Fibroblast of pulmonary artery (primary cell): ENCODE measurements at regions not wholly inside any gene's neighbourhood (a gene's known extent, or its start where the extent isn't known, plus 50 kb on each side); places are given as distances from the start of the nearest gene placed in this dataset.

Experiments used
- DNase-seq: peaks from one replicate; pipeline ENCODE4 v3.0.0-alpha.2; 2010; ENCODE audit warnings: low read depth
- H3K4me3 ChIP-seq: replicated peaks from 2 replicates; pipeline ENCODE4 v1.5.1; 2011; ENCODE audit warnings: low read depth, mild to moderate bottlenecking, control low read depth, low read length, moderate library complexity
- TF ChIP-seq, protein P1 (sequence below): IDR thresholded peaks from 2 replicates; pipeline ENCODE4 v1.5.1; 2011; ENCODE audit warnings: mild to moderate bottlenecking, control low read depth, low read length, inconsistent platforms; ENCODE audit errors: missing control alignments

DNA sequence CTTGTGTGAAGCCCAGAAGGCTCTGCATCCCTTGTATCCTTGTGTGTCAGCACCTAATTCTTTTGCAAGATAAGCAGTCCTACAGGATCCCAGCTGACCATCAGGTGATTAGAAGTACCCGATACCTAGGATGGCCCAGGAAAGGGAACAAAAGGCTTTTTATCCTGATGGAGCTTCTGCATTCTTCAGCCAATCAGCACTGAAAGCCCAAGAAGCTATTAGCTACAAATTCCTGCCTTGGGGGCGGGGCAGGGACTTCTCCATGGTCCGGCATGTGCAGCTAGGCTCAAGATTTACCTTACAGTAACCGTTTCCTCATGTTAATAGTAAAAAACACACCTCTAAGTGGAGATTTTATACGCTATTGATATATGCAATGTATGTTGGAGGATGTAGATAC, 264.6 kb upstream of the THUMPD2 start:
- no peak overlapping the region for H3K4me3 ChIP-seq
- TF ChIP-seq, protein P1, sequence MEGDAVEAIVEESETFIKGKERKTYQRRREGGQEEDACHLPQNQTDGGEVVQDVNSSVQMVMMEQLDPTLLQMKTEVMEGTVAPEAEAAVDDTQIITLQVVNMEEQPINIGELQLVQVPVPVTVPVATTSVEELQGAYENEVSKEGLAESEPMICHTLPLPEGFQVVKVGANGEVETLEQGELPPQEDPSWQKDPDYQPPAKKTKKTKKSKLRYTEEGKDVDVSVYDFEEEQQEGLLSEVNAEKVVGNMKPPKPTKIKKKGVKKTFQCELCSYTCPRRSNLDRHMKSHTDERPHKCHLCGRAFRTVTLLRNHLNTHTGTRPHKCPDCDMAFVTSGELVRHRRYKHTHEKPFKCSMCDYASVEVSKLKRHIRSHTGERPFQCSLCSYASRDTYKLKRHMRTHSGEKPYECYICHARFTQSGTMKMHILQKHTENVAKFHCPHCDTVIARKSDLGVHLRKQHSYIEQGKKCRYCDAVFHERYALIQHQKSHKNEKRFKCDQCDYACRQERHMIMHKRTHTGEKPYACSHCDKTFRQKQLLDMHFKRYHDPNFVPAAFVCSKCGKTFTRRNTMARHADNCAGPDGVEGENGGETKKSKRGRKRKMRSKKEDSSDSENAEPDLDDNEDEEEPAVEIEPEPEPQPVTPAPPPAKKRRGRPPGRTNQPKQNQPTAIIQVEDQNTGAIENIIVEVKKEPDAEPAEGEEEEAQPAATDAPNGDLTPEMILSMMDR, result no peak
- no peak for DNase-seq

- no peak overlapping the region for H3K4me3 ChIP-seq
- peak; percentile 8 for DNase-seq
- TF ChIP-seq, protein P1, result no peak
These were observed 264.1 kb upstream of the THUMPD2 start for GRCh38 chr2:40043191-40043590.

- no peak overlapping the region for H3K4me3 ChIP-seq
- DNase-seq, result peak; percentile 83
- TF ChIP-seq, protein P1, result no peak
These were observed 262.6 kb upstream of the THUMPD2 start for GRCh38 chr2:40041422-40042382.

DNA sequence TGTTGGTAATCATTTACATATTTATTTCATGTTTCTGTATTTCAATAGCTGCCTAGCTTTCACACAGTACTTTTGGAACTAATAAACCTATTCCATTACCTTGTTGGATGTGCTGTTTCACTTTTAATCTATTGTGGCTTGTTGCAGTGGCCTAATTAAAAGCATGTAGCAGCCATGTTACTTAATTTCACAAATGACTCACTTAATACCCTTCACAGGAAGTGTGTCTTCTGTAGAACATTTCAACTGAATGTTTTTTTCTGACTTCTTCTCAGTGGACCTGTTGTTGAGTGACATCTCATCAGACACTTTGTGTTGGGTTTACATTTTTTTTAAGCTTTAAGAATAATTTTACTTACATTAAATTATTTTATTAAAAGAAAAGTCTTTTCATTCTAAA, 260.5 kb upstream of the THUMPD2 start:
- no peak for DNase-seq
- TF ChIP-seq, protein P1, result no peak
- no peak overlapping the region for H3K4me3 ChIP-seq

DNA sequence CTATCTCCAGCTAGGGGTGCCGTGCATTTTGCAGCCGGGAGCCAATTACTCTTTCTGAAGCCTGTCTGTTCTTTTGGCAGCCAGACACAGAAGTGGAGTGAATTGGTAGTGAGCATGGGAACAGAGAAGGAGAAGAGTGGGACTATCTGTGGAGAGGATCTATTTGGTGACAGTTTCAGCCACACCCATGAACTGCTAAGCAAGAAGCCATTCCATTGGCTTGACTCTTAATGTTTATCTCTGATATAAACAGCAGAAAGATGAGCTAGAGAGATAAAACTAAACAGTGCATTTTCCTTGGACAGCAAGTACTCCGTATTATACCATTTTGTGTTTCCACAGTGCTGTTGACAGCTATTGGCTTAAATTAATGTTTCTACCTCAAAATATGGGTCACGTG, 259.6 kb upstream of the THUMPD2 start:
- no peak overlapping the region for H3K4me3 ChIP-seq
- DNase-seq, result no peak
- TF ChIP-seq, protein P1, result no peak

- H3K4me3 ChIP-seq, result no peak overlapping the region
- no peak for DNase-seq
- TF ChIP-seq, protein P1, result no peak
These were observed 258.2 kb upstream of the THUMPD2 start for GRCh38 chr2:40037303-40037702.
